NCI-H510A treated with DMSO at 0.1 percent for 48 hours (cell line): ENCODE measurements at regions not wholly inside any gene's neighbourhood (a gene's known extent, or its start where the extent isn't known, plus 50 kb on each side); places are given as distances from the start of the nearest gene placed in this dataset.
"Not testable (repeated sequence)": the region's sequence is repeated elsewhere in the genome, so short reads cannot be mapped to it uniquely, and the experiment has no call there.

ENCODE experiments used
- DNase-seq: peaks from one replicate; lab custom pipeline; 2025; lab: John Stamatoyannopoulos, UW

- DNase-seq, result no peak
Observed at GRCh38 chrX:66912417-66912816, 273.5 kb upstream of the EDA2R start.

GRCh38 chrX:66902081-66902480, 263.2 kb upstream of the EDA2R start:
- DNase-seq, result no peak

- DNase-seq, result no peak
Observed at GRCh38 chrX:66900886-66901285, 262.0 kb upstream of the EDA2R start.

- DNase-seq, result no peak
Observed at GRCh38 chrX:66892004-66892403, 253.1 kb upstream of the EDA2R start.

- no peak for DNase-seq
Observed at GRCh38 chrX:66889418-66889817, 250.5 kb upstream of the EDA2R start.

- DNase-seq, result no peak
Observed at GRCh38 chrX:66882101-66882500, 243.2 kb upstream of the EDA2R start.

GRCh38 chrX:66876776-66877175, 237.9 kb upstream of the EDA2R start:
- no peak for DNase-seq

GRCh38 chrX:66872771-66873170, 233.9 kb upstream of the EDA2R start:
- DNase-seq, result no peak

GRCh38 chrX:66863721-66864120, 224.8 kb upstream of the EDA2R start:
- no peak for DNase-seq

GRCh38 chrX:66833426-66833825, 194.5 kb upstream of the EDA2R start:
- DNase-seq, result no peak

GRCh38 chrX:66815227-66815626, 176.3 kb upstream of the EDA2R start:
- DNase-seq, result no peak

GRCh38 chrX:66794514-66794913, 155.6 kb upstream of the EDA2R start:
- DNase-seq, result not testable (repeated sequence)

GRCh38 chrX:66766318-66766717, 127.4 kb upstream of the EDA2R start:
- no peak for DNase-seq

GRCh38 chrX:66760651-66761050, 121.8 kb upstream of the EDA2R start:
- DNase-seq, result no peak

GRCh38 chrX:66756717-66757116, 117.8 kb upstream of the EDA2R start:
- no peak for DNase-seq

- no peak for DNase-seq
Observed at GRCh38 chrX:66751136-66751782, 112.4 kb upstream of the EDA2R start.

GRCh38 chrX:66744519-66744918, 105.6 kb upstream of the EDA2R start:
- not testable (repeated sequence) for DNase-seq

- peak; percentile 1 for DNase-seq
Observed at GRCh38 chrX:66731398-66731797, 92.5 kb upstream of the EDA2R start.

GRCh38 chrX:66728818-66729271, 90.0 kb upstream of the EDA2R start:
- peak; percentile 4 for DNase-seq

GRCh38 chrX:66717926-66718325, 79.0 kb upstream of the EDA2R start:
- no peak for DNase-seq

GRCh38 chrX:66698273-66699204, 59.7 kb upstream of the EDA2R start:
- DNase-seq, result no peak

- not testable (repeated sequence) for DNase-seq
Observed at GRCh38 chrX:66692512-66692911, 53.6 kb upstream of the EDA2R start.
